ENCODE measurements at regions not wholly inside any gene's neighbourhood (a gene's known extent, or its start where the extent isn't known, plus 50 kb on each side); places are given as distances from the start of the nearest gene placed in this dataset.

DNA sequence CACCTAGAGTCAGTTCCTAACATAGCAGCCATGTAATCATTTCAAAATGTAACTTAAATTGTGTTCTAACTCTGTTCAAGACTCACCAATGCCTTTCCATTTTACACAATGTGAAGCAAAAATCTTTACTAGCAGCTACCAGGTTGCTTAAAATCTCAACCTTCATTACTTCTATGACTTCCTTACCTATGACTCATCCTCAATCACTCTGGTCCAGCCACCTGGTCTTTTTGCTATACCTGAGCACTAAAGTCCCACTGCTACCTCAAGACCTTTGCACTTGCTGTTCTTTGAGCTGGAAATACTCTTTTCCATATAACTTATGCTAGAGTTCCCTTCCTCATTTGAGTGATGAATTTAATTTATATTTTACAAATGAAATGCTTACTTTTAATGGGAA, 993.2 kb downstream of the NTRK3 start (continued):
- TF ChIP-seq PHF8 (conservative IDR thresholded peaks at IDR 0.05; ENCODE audit: low read depth, low read length) = no peak

DNA sequence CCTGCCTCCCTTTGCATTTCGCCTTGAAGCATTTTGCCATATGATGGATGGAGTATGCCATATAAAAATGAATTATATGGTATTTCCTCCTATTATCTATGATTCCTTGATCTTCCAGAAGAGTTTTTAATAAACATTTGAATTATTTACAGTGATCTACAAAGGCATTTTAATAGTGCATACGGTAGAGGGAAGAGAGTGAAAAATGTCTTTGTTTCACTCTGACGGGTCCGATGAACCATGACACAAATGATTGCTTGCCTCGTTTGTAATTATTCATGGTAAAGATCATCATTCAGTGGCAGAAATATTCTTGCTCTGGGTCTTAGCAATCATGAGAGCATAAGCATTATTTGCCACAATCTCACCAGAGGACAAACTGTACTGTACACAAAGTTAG, 1010.9 kb downstream of the NTRK3 start:
- no peaks in the 10 kb centered on the region for H3K36me3 ChIP-seq (ENCODE audit: control insufficient read depth in 2 of 4, insufficient read depth in 4 of 4, low read length in 3 of 4)
- peaks cover 0 to 1% (median 0%) of the 10 kb centered on the region in 4 experiments; a peak in 1 of 7 replicates for H3K27me3 ChIP-seq (replicated peaks in 1 of 4; ENCODE audit: control insufficient read depth in 3 of 4, extremely low read depth in 1 of 4, insufficient read depth in 3 of 4, low read length in 3 of 4)
- no peak overlapping the region for H3K14ac ChIP-seq (ENCODE audit: insufficient read length)
- H3K4me1 ChIP-seq (replicated peaks in 1 of 4; ENCODE audit: control insufficient read depth in 3 of 4, insufficient read depth in 4 of 4, low read length in 3 of 4) = no peaks in the 10 kb centered on the region
- H4K20me1 ChIP-seq (replicated peaks in 1 of 2; ENCODE audit: control insufficient read depth in 1 of 2, insufficient read depth in 2 of 2, low read length in 2 of 2) = no peaks in the 10 kb centered on the region
- H4K8ac ChIP-seq (ENCODE audit: extremely low read depth, insufficient read depth, low read length) = no peak overlapping the region
- H2AK5ac ChIP-seq (ENCODE audit: low read depth, low read length) = no peak overlapping the region
- H2BK20ac ChIP-seq (ENCODE audit: low read length) = no peak overlapping the region
- H3K79me2 ChIP-seq (ENCODE audit: control insufficient read depth in 1 of 2, insufficient read depth in 2 of 2, low read length in 2 of 2) = no peaks in the 10 kb centered on the region
- H3K4ac ChIP-seq (replicated peaks; ENCODE audit: insufficient read length, low read depth, low read length) = no peak overlapping the region
- no peak overlapping the region for H2AFZ ChIP-seq (ENCODE audit: low read length)
- no peaks in the 10 kb centered on the region for H3K23me2 ChIP-seq (ENCODE audit: low read depth, low read length)
- H3K9me3 ChIP-seq (ENCODE audit: insufficient read depth in 2 of 2, low read depth in 1 of 2, low read length in 1 of 2) = no peaks in the 10 kb centered on the region
- no peak overlapping the region for H3K4me2 ChIP-seq (ENCODE audit: insufficient read depth in 1 of 2, low read depth in 2 of 2, low read length in 2 of 2)
- H4K91ac ChIP-seq (replicated peaks; ENCODE audit: insufficient read length, low read length) = no peak overlapping the region
- WGBS, 2 experiments (ENCODE audit: extremely low coverage in 1 of 2, insufficient coverage in 1 of 2, insufficient read length in 1 of 2, insufficient replicate concordance in 2 of 2, low coverage in 1 of 2, low lambda C conversion rate in 2 of 2, missing lambda C conversion rate in 1 of 2) = 88% methylated on average over 5 of the region's 5 CpGs; no CpG with 5 or more reads in 1 of the 2 experiments
- ChIA-PET CTCF (ENCODE audit: partially characterized antibody) (no interaction called here), POLR2A (ENCODE audit: partially characterized antibody) (no interaction called here)
- H3K9ac ChIP-seq (replicated peaks in 1 of 4; ENCODE audit: extremely low read depth in 1 of 4, low read depth in 3 of 4, low read length in 3 of 4) = no peak overlapping the region
- H3K4me3 ChIP-seq (ENCODE audit: extremely low read depth in 1 of 4, insufficient read depth in 2 of 4, low read depth in 3 of 4, low read length in 4 of 4) = no peak overlapping the region
- no peaks in the 10 kb centered on the region for H3K79me1 ChIP-seq (ENCODE audit: low read depth, low read length)
- H3K56ac ChIP-seq (replicated peaks; ENCODE audit: insufficient read length, low read depth, low read length) = no peak overlapping the region
- H4K5ac ChIP-seq (ENCODE audit: insufficient read length, low read depth, low read length) = no peak overlapping the region
- H2BK15ac ChIP-seq (ENCODE audit: low read length) = no peak overlapping the region
- H2BK120ac ChIP-seq (replicated peaks; ENCODE audit: low read depth, low read length) = no peak overlapping the region
- H2BK5ac ChIP-seq (ENCODE audit: low read depth, low read length) = no peak overlapping the region
- no peak overlapping the region for H3K18ac ChIP-seq (ENCODE audit: extremely low read depth, low read length)
- H3K27ac ChIP-seq (ENCODE audit: low read depth, low read length) = no peak overlapping the region
- no peak for FAIRE-seq
- no peak overlapping the region for H2BK12ac ChIP-seq (ENCODE audit: low read depth, low read length)
- H3K23ac ChIP-seq (ENCODE audit: insufficient read length) = no peak overlapping the region
- no peak for DNase-seq (ENCODE audit: low read depth in 1 of 2, low spot score in 2 of 2)
- TF ChIP-seq, protein P1, sequence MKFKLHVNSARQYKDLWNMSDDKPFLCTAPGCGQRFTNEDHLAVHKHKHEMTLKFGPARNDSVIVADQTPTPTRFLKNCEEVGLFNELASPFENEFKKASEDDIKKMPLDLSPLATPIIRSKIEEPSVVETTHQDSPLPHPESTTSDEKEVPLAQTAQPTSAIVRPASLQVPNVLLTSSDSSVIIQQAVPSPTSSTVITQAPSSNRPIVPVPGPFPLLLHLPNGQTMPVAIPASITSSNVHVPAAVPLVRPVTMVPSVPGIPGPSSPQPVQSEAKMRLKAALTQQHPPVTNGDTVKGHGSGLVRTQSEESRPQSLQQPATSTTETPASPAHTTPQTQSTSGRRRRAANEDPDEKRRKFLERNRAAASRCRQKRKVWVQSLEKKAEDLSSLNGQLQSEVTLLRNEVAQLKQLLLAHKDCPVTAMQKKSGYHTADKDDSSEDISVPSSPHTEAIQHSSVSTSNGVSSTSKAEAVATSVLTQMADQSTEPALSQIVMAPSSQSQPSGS (IDR thresholded peaks at IDR 0.05; ENCODE audit: low read length) = no peak
- TF ChIP-seq BACH1 (IDR thresholded peaks at IDR 0.05; ENCODE audit: low read length) (no peak), EP300 (IDR thresholded peaks at IDR 0.05; ENCODE audit: borderline replicate concordance in 1 of 2, low read depth in 2 of 2, low read length in 2 of 2) (no peak), SIX5 (IDR thresholded peaks at IDR 0.05; ENCODE audit: low read depth, low read length) (no peak), CEBPB (IDR thresholded peaks at IDR 0.05; ENCODE audit: low read depth, low read length) (no peak), SIRT6 (IDR thresholded peaks at IDR 0.05; ENCODE audit: low read length) (no peak), SUZ12 (IDR thresholded peaks at IDR 0.05; ENCODE audit: low read length) (no peak), YY1 (IDR thresholded peaks at IDR 0.05; ENCODE audit: low read depth, low read length) (no peak)
- TF ChIP-seq, protein P2, sequence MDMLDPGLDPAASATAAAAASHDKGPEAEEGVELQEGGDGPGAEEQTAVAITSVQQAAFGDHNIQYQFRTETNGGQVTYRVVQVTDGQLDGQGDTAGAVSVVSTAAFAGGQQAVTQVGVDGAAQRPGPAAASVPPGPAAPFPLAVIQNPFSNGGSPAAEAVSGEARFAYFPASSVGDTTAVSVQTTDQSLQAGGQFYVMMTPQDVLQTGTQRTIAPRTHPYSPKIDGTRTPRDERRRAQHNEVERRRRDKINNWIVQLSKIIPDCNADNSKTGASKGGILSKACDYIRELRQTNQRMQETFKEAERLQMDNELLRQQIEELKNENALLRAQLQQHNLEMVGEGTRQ (IDR thresholded peaks at IDR 0.05; ENCODE audit: low read length) = no peak
- TF ChIP-seq, protein P3, sequence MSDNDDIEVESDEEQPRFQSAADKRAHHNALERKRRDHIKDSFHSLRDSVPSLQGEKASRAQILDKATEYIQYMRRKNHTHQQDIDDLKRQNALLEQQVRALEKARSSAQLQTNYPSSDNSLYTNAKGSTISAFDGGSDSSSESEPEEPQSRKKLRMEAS (IDR thresholded peaks at IDR 0.05) = no peak
